Upper lobe of left lung (tissue), 6 donors: ENCODE measurements at regions not wholly inside any gene's neighbourhood (a gene's known extent, or its start where the extent isn't known, plus 50 kb on each side); places are given as distances from the start of the nearest gene placed in this dataset.

Source experiments
- ATAC-seq, 2 donors: fragments of 200-7000 bp; cut with Tn5 transposase; one replicate each; pipeline ENCODE4 v1.9.1; 2022; ENCODE audit warnings: mild to moderate bottlenecking in 2 of 2, moderate library complexity in 2 of 2; ENCODE audit not compliant: low FRiP score in 2 of 2
- DNase-seq, 2 donors: peaks; one replicate each; pipeline ENCODE4 v3.0.0-alpha.2; 2019 to 2020
- H3K27ac ChIP-seq, 4 donors: fragments of 200-600 bp; sonication (generic); one replicate each; pipeline ENCODE4 v1.5.1; 2016 to 2019
- H3K27me3 ChIP-seq, 4 donors: fragments of 200-600 bp; sonication (generic); one replicate each; pipeline ENCODE4 v1.5.1; 2017 to 2019
- H3K36me3 ChIP-seq, 4 donors: fragments of 200-600 bp; sonication (generic); one replicate each; pipeline ENCODE4 v1.5.1; 2016 to 2019
- H3K4me1 ChIP-seq, 4 donors: fragments of 200-600 bp; sonication (generic); one replicate each; pipeline ENCODE4 v1.5.1; 2018 to 2019
- H3K4me3 ChIP-seq, 4 donors: fragments of 200-600 bp; sonication (generic); one replicate each; pipeline ENCODE4 v1.5.1; 2017 to 2019; ENCODE audit warnings: mild to moderate bottlenecking in 2 of 4, moderate library complexity in 1 of 4
- H3K9me3 ChIP-seq, 4 donors: fragments of 200-600 bp; sonication (generic); one replicate each; pipeline ENCODE4 v1.5.1; 2018 to 2019
- CTCF ChIP-seq, 6 experiments: fragments of 450-650 bp in 4 of 6; fragments of 200-600 bp in 2 of 6; sonication (generic) in 2 of 6; IDR thresholded peaks; one replicate each; pipeline ENCODE4 v1.5.1; 2016 to 2019; ENCODE audit warnings: antibody characterized with exemption in 6 of 6
- EP300 ChIP-seq, 4 donors: sonication (generic); formaldehyde crosslinking; IDR thresholded peaks; one replicate each; pipeline ENCODE4 v1.5.1; 2017; ENCODE audit warnings: antibody characterized with exemption in 4 of 4, control low read depth in 2 of 4
- POLR2A ChIP-seq, 4 donors: fragments of 450-650 bp; IDR thresholded peaks; one replicate each; pipeline ENCODE4 v1.5.1; 2016 to 2017; ENCODE audit warnings: antibody characterized with exemption in 4 of 4, mild to moderate bottlenecking in 2 of 4
- POLR2AphosphoS5 ChIP-seq, 2 donors: sonication (generic); formaldehyde crosslinking; IDR thresholded peaks; one replicate each; pipeline ENCODE4 v1.5.1; 2017; ENCODE audit warnings: antibody characterized with exemption in 2 of 2
- WGBS, 2 donors: methylation state at CpG; one replicate each; pipeline ENCODE4 v1.1.5; 2017 to 2018; 5-methylcytosine and 5-hydroxymethylcytosine counted together
- donor health status: DM: no; HTN: no; CAD: no; lungs with moderate emphysema.
- donor health status: DM: no; HTN: yes; CAD: no; lungs with severe emphysema.

GRCh38 chr7:118298771-118299170, 74.3 kb downstream of the ANKRD7 start:
- DNase-seq = no peak
- H3K4me3 ChIP-seq = no peak overlapping the region
- no peaks in the 10 kb centered on the region for H3K36me3 ChIP-seq
- no peaks in the 10 kb centered on the region for H3K27me3 ChIP-seq
- no peak overlapping the region for H3K27ac ChIP-seq
- no peak for ATAC-seq
- no peak for TF ChIP-seq POLR2AphosphoS5 (IDR thresholded peaks at IDR 0.05)
- no peak for TF ChIP-seq CTCF (IDR thresholded peaks at IDR 0.05)
- TF ChIP-seq EP300 (IDR thresholded peaks at IDR 0.05) = no peak
- TF ChIP-seq POLR2A (IDR thresholded peaks at IDR 0.05) = no peak
- no peaks in the 10 kb centered on the region for H3K9me3 ChIP-seq
- no peaks in the 10 kb centered on the region for H3K4me1 ChIP-seq

GRCh38 chr7:118300177-118300576, 75.7 kb downstream of the ANKRD7 start:
- H3K27me3 ChIP-seq = no peaks in the 10 kb centered on the region
- no peak for ATAC-seq
- TF ChIP-seq EP300 (IDR thresholded peaks at IDR 0.05) (no peak), CTCF (IDR thresholded peaks at IDR 0.05) (no peak), POLR2A (IDR thresholded peaks at IDR 0.05) (no peak), POLR2AphosphoS5 (IDR thresholded peaks at IDR 0.05) (no peak)

DNA sequence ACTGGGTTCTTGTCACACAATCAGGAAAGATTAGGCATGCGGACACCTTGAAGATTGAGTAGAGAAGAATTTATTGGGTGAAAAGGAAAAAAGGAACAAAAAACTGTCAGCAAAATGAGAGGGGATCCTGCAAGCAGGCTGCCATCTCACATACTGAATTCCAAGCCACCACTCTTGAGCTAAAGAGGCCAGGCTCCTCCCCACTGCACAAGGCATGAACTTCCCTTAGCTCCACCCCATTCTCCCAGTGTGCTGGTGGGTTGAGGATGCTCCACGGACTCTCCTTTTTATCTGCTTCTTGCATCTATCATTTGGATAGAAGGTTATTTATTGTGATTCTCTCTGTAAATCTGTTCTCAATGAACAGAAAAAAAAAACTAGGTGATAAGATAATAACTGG, 79.6 kb downstream of the ANKRD7 start:
- H3K27ac ChIP-seq = no peak overlapping the region
- H3K27me3 ChIP-seq = no peaks in the 10 kb centered on the region
- TF ChIP-seq POLR2A (IDR thresholded peaks at IDR 0.05) = no peak
- no peak for TF ChIP-seq POLR2AphosphoS5 (IDR thresholded peaks at IDR 0.05)
- TF ChIP-seq EP300 (IDR thresholded peaks at IDR 0.05) = no peak
- no peak for TF ChIP-seq CTCF (IDR thresholded peaks at IDR 0.05)
- no peaks in the 10 kb centered on the region for H3K9me3 ChIP-seq
- 60 to 66% methylated on average over 2 of the region's 2 CpGs for WGBS, 2 donors
- no peak overlapping the region for H3K4me3 ChIP-seq
- ATAC-seq (no peak), DNase-seq (no peak)
- H3K4me1 ChIP-seq = no peaks in the 10 kb centered on the region
- no peaks in the 10 kb centered on the region for H3K36me3 ChIP-seq

More at GRCh38 chr7:118300177-118300576, 75.7 kb downstream of the ANKRD7 start:
- Histone ChIP-seq H3K4me1 (no peaks in the 10 kb centered on the region), H3K27ac (no peak overlapping the region), H3K4me3 (no peak overlapping the region), H3K9me3 (no peaks in the 10 kb centered on the region), H3K36me3 (no peaks in the 10 kb centered on the region)
- DNase-seq = no peak

GRCh38 chr7:118305671-118306070, 81.2 kb downstream of the ANKRD7 start:
- DNase-seq = no peak
- TF ChIP-seq EP300 (IDR thresholded peaks at IDR 0.05) (no peak), POLR2AphosphoS5 (IDR thresholded peaks at IDR 0.05) (no peak), CTCF (IDR thresholded peaks at IDR 0.05) (no peak), POLR2A (IDR thresholded peaks at IDR 0.05) (no peak)

DNA sequence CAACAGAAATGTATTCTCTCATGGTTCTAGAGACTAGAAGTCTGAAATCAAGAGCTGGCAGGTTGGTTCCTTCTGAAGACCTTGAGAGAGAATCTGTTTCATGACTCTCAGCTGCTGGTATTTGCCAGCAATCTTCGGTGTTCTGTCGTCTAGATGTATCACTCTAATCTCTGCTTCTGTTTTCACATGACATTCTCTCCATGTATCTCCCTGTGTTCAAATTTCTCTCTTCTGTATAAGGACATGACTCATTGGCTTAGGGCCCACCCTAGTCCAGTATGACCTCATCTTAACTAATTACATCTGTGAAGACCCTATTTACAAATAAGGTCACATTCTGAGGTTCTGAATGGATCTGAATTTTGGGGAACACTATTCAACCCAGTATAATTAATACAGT, 82.3 kb downstream of the ANKRD7 start:
- Histone ChIP-seq H3K27ac (no peak overlapping the region), H3K9me3 (no peaks in the 10 kb centered on the region), H3K36me3 (no peaks in the 10 kb centered on the region), H3K4me3 (no peak overlapping the region), H3K4me1 (no peaks in the 10 kb centered on the region), H3K27me3 (no peaks in the 10 kb centered on the region)
- ATAC-seq (no peak), DNase-seq (no peak)
- TF ChIP-seq CTCF (IDR thresholded peaks at IDR 0.05) (no peak), POLR2A (IDR thresholded peaks at IDR 0.05) (no peak), EP300 (IDR thresholded peaks at IDR 0.05) (no peak), POLR2AphosphoS5 (IDR thresholded peaks at IDR 0.05) (no peak)
- WGBS, 2 donors = 85% methylated on average over 2 of the region's 2 CpGs

More at GRCh38 chr7:118305671-118306070, 81.2 kb downstream of the ANKRD7 start:
- H3K27ac ChIP-seq = no peak overlapping the region
- H3K9me3 ChIP-seq = no peaks in the 10 kb centered on the region
- no peak for ATAC-seq
- H3K4me1 ChIP-seq = no peaks in the 10 kb centered on the region
- 14 to 31% methylated on average over 1 of the region's 1 CpG for WGBS, 2 donors
- no peak overlapping the region for H3K4me3 ChIP-seq
- no peaks in the 10 kb centered on the region for H3K27me3 ChIP-seq
- no peaks in the 10 kb centered on the region for H3K36me3 ChIP-seq
